ENCODE measurements at regions not wholly inside any gene's neighbourhood (a gene's known extent, or its start where the extent isn't known, plus 50 kb on each side); places are given as distances from the start of the nearest gene placed in this dataset.

DNA sequence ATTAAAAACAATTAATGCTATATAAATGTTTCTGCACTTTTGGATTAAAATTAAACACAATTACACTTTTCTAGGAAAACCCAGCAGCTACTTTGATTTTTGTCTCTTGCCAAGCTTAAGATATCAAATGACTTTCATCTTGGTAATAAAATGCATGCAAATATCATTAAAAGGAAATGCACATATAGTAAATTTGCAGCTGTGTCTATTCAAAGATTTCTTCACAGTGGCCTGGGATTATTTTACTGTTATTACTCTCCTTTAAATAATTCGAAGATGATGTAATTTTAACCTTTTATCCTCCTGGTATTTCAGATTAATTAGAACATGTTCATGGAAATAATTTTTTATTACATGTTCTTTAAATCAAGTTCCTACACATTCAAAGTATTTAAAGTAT lies 529.5 kb upstream of the RGMB start:
- H3K27ac ChIP-seq (ENCODE audit: low read length), result no peak overlapping the region
- no peaks in the 10 kb centered on the region for H3K9me3 ChIP-seq (ENCODE audit: insufficient read depth, low read depth, low read length)
- H3K9ac ChIP-seq (ENCODE audit: low read depth, low read length), result no peak overlapping the region
- H3K36me3 ChIP-seq (ENCODE audit: insufficient read depth, low read depth, low read length), result no peaks in the 10 kb centered on the region
- H3K4me3 ChIP-seq (ENCODE audit: low read length), result no peak overlapping the region
- H3K4me1 ChIP-seq (ENCODE audit: insufficient read depth, low read length), result no peaks in the 10 kb centered on the region
- H3K27me3 ChIP-seq (ENCODE audit: insufficient read depth, low read length), result no peaks in the 10 kb centered on the region

DNA sequence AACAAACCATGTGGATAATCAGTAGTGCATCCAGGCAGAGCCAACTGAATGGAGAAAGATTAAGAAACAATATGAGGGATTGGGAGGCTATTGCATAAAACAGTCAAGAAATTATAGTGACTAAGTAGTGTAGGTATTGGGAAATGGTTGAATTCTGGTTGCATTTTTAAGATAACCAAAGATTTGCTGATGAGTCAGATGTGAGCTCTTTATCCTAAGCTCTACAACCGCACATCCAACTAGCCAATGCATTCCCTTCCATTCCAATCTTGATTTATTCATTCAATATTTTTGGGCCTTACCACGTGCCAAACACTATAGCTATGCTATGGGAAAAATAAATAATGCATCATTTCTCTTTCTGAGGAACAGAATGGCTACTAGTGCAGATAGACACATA lies 524.5 kb upstream of the RGMB start:
- Histone ChIP-seq H3K27me3 (ENCODE audit: insufficient read depth, low read length) (no peaks in the 10 kb centered on the region), H3K4me1 (ENCODE audit: insufficient read depth, low read length) (0 out of 2 replicates have a peak, but pooled peaks cover 3% of the 10 kb centered on the region), H3K9me3 (ENCODE audit: insufficient read depth, low read depth, low read length) (no peaks in the 10 kb centered on the region), H3K27ac (ENCODE audit: low read length) (no peak overlapping the region), H3K4me3 (ENCODE audit: low read length) (no peak overlapping the region), H3K9ac (ENCODE audit: low read depth, low read length) (no peak overlapping the region), H3K36me3 (ENCODE audit: insufficient read depth, low read depth, low read length) (no peaks in the 10 kb centered on the region)

DNA sequence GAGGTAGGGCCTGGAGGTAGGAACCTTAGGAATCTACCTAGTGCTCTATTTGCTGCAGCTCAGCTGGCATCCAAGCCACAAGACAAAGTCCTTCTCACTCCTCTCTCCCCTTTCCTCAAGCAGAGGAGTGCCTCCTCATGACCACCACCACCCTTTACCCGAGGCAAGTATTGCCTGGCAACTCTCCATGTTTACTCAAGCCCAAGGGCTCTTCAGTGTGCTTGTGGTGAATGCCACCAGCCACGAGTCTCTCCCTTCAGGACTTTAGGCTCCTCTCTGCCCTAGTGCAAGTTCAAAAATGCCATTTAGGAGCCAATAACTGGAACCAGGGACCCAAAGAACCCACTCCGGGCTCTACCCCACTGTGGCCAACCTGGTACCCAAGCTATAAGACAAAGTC lies 514.5 kb upstream of the RGMB start:
- H3K9ac ChIP-seq (ENCODE audit: low read depth, low read length), result no peak overlapping the region
- H3K4me1 ChIP-seq (ENCODE audit: insufficient read depth, low read length), result 0 out of 2 replicates have a peak, but pooled peaks cover 6% of the 10 kb centered on the region
- H3K9me3 ChIP-seq (ENCODE audit: insufficient read depth, low read depth, low read length), result no peaks in the 10 kb centered on the region
- no peak overlapping the region for H3K4me3 ChIP-seq (ENCODE audit: low read length)
- H3K27me3 ChIP-seq (ENCODE audit: insufficient read depth, low read length), result no peaks in the 10 kb centered on the region
- H3K36me3 ChIP-seq (ENCODE audit: insufficient read depth, low read depth, low read length), result no peaks in the 10 kb centered on the region
- no peak overlapping the region for H3K27ac ChIP-seq (ENCODE audit: low read length)

DNA sequence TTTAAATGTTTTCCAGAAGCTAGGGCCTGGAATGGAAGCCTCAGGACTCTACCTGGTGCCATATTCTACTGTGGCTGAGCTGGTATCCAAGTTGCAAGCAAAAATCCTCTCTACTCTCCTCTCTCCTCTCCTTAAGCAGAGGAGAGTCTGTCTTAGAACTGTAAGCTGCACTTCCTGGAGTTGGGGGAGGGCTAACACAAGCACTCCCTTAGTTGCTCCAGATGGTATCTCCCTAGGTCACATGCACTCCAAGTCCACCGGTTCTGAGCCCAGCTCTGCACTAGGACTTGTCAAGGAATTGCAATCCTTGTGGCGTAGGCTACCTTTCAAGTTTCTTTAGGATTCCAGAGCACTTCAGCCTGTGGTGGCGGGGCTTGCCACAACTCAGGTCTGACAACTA lies 513.9 kb upstream of the RGMB start:
- Histone ChIP-seq H3K9me3 (ENCODE audit: insufficient read depth, low read depth, low read length) (no peaks in the 10 kb centered on the region), H3K27me3 (ENCODE audit: insufficient read depth, low read length) (no peaks in the 10 kb centered on the region), H3K27ac (ENCODE audit: low read length) (no peak overlapping the region), H3K4me3 (ENCODE audit: low read length) (no peak overlapping the region), H3K9ac (ENCODE audit: low read depth, low read length) (no peak overlapping the region), H3K36me3 (ENCODE audit: insufficient read depth, low read depth, low read length) (no peaks in the 10 kb centered on the region), H3K4me1 (ENCODE audit: insufficient read depth, low read length) (0 out of 2 replicates have a peak, but pooled peaks cover 6% of the 10 kb centered on the region)

DNA sequence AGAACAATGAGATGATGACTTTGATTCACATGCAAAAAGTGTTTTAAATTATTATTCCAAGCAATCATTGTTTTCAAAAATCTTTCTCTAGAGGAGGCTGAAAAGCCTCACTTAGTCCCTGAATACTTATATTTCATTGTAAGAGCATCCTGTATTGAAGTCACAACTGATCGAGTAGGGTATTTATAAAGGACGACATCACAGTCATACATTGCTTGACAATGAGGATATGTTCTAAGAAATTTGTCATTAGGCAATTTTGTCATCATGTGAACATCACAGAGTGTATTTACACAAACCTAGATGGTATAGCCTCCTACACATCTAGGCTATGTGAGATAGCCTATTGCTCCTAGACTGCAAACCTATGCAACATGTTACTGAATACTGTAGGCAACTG lies 510.4 kb upstream of the RGMB start:
- Histone ChIP-seq H3K36me3 (ENCODE audit: insufficient read depth, low read depth, low read length) (no peaks in the 10 kb centered on the region), H3K27me3 (ENCODE audit: insufficient read depth, low read length) (no peaks in the 10 kb centered on the region), H3K9ac (ENCODE audit: low read depth, low read length) (no peak overlapping the region), H3K4me3 (ENCODE audit: low read length) (no peak overlapping the region), H3K9me3 (ENCODE audit: insufficient read depth, low read depth, low read length) (no peaks in the 10 kb centered on the region), H3K4me1 (ENCODE audit: insufficient read depth, low read length) (0 out of 2 replicates have a peak, but pooled peaks cover 6% of the 10 kb centered on the region), H3K27ac (ENCODE audit: low read length) (no peak overlapping the region)

DNA sequence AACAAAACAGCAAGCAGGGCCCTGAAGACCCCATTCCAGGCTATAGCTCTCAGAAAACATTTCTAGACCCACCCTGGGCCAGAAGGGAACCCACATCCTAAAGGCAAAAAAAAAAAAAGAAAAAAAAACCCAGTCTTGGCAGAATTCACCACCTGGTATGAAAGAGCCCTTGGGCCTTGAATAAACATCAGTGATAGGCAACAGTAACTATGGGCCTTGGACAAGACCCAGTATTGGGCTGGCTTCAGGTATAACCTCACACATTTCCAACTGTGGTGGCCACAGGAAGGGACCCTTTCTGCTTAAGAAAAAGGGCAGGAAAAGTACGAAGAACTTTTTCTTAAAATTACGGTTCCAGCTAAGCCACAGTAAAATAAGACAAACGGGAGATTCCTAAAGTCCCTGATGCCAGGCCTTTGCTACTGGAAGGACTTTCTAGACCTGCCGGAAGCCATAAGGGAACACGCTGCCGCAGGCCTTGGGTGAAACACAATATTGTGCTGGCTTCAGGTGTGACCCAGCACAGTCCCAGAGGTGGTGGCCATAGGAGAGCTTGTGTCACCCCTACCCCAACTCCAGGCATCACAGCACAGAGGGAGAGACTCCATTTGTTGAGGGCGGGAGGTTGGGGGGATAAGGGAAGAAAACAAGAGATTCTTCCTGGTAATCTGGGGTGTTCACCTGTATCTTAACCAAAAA lies 505.2 kb upstream of the RGMB start:
- no peak overlapping the region for H3K27ac ChIP-seq (ENCODE audit: low read length)
- 0 out of 2 replicates have a peak, but pooled peaks cover 4% of the 10 kb centered on the region for H3K4me1 ChIP-seq (ENCODE audit: insufficient read depth, low read length)
- no peaks in the 10 kb centered on the region for H3K9me3 ChIP-seq (ENCODE audit: insufficient read depth, low read depth, low read length)
- no peak overlapping the region for H3K9ac ChIP-seq (ENCODE audit: low read depth, low read length)
- H3K4me3 ChIP-seq (ENCODE audit: low read length), result no peak overlapping the region
- H3K27me3 ChIP-seq (ENCODE audit: insufficient read depth, low read length), result no peaks in the 10 kb centered on the region
- no peaks in the 10 kb centered on the region for H3K36me3 ChIP-seq (ENCODE audit: insufficient read depth, low read depth, low read length)

DNA sequence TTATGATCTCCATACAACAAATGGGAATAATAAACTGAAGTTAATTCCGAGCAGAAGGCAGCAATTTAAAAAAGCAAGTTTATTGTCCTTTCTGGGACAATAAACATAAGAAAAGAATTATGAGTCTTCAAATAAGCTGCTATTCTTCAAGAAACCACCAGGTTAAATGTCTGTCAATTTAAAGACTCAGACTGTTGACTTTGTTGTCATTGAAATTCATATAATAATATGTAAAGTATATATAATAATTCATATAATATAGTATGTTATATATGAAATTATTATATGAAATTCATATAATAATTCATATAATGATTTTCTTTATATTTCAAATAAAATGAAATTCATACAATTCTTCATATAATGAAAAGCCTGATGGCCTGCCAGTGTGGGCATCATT lies 497.5 kb upstream of the RGMB start:
- no peak overlapping the region for H3K9ac ChIP-seq (ENCODE audit: low read depth, low read length)

DNA sequence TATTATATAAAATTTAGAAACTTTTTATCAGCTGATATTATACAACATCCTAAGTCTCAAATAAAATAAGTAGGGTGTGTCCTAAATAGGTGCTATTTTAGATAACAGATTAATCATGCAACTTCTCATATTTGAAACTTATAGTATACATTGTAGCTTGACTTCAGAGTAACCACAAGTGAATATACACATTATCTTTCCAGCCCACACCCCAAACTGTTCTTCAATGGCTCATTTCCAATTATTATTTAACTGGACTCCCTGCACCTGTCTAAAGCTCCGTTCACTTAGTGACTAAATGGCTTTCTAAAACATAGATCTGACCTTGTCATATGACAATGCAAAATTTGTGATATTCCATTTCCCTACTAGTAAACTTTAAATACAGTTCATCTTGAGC lies 490.9 kb upstream of the RGMB start:
- no peak overlapping the region for H3K9ac ChIP-seq (ENCODE audit: low read depth, low read length)
- no peaks in the 10 kb centered on the region for H3K9me3 ChIP-seq (ENCODE audit: insufficient read depth, low read depth, low read length)
- no peak overlapping the region for H3K4me3 ChIP-seq (ENCODE audit: low read length)
- H3K36me3 ChIP-seq (ENCODE audit: insufficient read depth, low read depth, low read length), result no peaks in the 10 kb centered on the region
- H3K4me1 ChIP-seq (ENCODE audit: insufficient read depth, low read length), result peaks cover 7% of the 10 kb centered on the region; the same call in 1 of the 2 replicates
- no peaks in the 10 kb centered on the region for H3K27me3 ChIP-seq (ENCODE audit: insufficient read depth, low read length)
- H3K27ac ChIP-seq (ENCODE audit: low read length), result no peak overlapping the region

More for the DNA sequence above, 497.5 kb upstream of the RGMB start:
- Histone ChIP-seq H3K27ac (ENCODE audit: low read length) (no peak overlapping the region), H3K36me3 (ENCODE audit: insufficient read depth, low read depth, low read length) (no peaks in the 10 kb centered on the region), H3K9me3 (ENCODE audit: insufficient read depth, low read depth, low read length) (no peaks in the 10 kb centered on the region), H3K4me1 (ENCODE audit: insufficient read depth, low read length) (0 out of 2 replicates have a peak, but pooled peaks cover 3% of the 10 kb centered on the region), H3K4me3 (ENCODE audit: low read length) (no peak overlapping the region), H3K27me3 (ENCODE audit: insufficient read depth, low read length) (no peaks in the 10 kb centered on the region)

DNA sequence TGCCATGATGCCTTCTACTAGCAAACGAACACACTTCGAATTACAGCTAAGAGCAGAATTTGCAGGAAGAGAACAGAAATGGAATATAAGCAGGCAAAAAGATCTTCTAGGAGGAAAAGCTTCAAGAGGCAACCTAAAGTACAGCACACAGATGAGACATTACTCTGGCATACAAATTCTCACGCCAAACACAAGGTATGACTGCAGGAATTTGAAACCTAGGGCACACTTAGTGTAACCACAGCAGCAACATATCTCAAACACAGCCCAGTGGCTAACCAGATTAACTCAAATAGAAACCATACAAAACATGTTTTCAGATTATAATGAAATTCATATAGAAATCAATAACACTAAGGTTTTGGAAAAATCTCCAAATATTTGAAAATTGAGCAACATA lies 481.0 kb upstream of the RGMB start:
- H3K9ac ChIP-seq (ENCODE audit: low read depth, low read length), result no peak overlapping the region
- no peak overlapping the region for H3K4me3 ChIP-seq (ENCODE audit: low read length)
- H3K27ac ChIP-seq (ENCODE audit: low read length), result no peak overlapping the region
- H3K27me3 ChIP-seq (ENCODE audit: insufficient read depth, low read length), result no peaks in the 10 kb centered on the region
- no peaks in the 10 kb centered on the region for H3K36me3 ChIP-seq (ENCODE audit: insufficient read depth, low read depth, low read length)
- H3K9me3 ChIP-seq (ENCODE audit: insufficient read depth, low read depth, low read length), result no peaks in the 10 kb centered on the region
- no peaks in the 10 kb centered on the region for H3K4me1 ChIP-seq (ENCODE audit: insufficient read depth, low read length)

DNA sequence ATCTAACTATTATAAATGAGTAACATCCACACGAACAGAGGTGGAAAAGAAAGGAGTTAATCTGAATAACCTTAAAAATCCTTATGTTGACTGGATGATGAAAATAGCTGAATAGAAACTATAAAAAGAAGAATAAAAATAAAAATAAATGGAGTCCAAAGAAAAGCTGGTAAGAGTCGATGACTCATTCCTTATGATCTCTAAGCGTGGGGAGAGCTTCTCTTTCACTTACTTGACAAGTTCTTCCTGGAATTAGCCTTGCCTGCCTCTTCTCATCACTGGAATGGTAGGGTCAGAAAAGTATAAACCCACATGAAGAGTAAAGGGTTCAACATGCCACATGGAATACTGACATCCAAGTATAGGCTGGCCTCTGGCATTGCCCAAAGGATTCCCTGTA lies 477.0 kb upstream of the RGMB start:
- Histone ChIP-seq H3K27ac (ENCODE audit: low read length) (no peak overlapping the region), H3K9ac (ENCODE audit: low read depth, low read length) (no peak overlapping the region), H3K4me1 (ENCODE audit: insufficient read depth, low read length) (no peaks in the 10 kb centered on the region; the same call in 1 of the 2 replicates), H3K9me3 (ENCODE audit: insufficient read depth, low read depth, low read length) (no peaks in the 10 kb centered on the region), H3K36me3 (ENCODE audit: insufficient read depth, low read depth, low read length) (no peaks in the 10 kb centered on the region), H3K4me3 (ENCODE audit: low read length) (no peak overlapping the region), H3K27me3 (ENCODE audit: insufficient read depth, low read length) (no peaks in the 10 kb centered on the region)

DNA sequence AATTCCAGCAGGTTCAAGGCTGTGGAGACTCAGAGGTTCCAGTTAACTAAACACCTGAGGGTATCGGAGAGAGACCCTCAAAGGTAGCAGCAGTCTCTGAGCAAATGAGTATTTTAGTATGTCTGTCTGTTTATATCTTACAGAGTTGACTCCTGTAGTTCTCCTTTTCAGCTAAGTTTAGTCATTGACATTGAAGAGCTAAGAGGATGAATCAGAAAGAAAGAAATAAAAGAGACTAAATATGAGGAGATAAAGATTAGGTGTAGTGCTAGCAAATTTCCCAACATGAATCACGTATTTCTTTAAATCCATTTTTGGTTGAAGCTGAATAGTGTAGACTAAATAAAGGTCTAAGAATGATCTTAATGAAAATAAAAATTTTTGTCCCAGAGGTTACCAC lies 474.0 kb upstream of the RGMB start:
- no peaks in the 10 kb centered on the region for H3K27me3 ChIP-seq (ENCODE audit: insufficient read depth, low read length)
- no peaks in the 10 kb centered on the region for H3K9me3 ChIP-seq (ENCODE audit: insufficient read depth, low read depth, low read length)
- no peak overlapping the region for H3K27ac ChIP-seq (ENCODE audit: low read length)
- no peaks in the 10 kb centered on the region for H3K36me3 ChIP-seq (ENCODE audit: insufficient read depth, low read depth, low read length)
- no peak overlapping the region for H3K9ac ChIP-seq (ENCODE audit: low read depth, low read length)
- no peaks in the 10 kb centered on the region; the same call in 1 of the 2 replicates for H3K4me1 ChIP-seq (ENCODE audit: insufficient read depth, low read length)
- no peak overlapping the region for H3K4me3 ChIP-seq (ENCODE audit: low read length)

DNA sequence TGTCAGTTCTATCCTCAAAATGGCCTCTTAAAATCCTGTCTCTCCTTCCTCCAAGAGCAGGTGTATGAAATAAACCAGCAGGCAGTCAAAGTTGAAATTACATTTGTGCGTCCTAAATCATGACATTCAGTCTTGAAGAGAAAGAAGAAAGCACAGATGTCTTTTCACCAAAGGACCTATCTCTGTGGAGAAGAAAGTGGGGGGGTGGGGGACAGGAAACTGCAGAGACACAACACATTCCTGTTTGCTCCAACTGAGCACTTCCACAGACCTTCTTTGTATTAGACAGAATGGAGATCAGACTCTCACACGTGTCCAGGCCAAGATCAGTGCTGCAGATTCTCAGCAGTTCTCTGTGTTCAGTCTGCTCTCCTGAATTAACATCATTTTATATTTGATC lies 471.9 kb upstream of the RGMB start:
- Histone ChIP-seq H3K36me3 (ENCODE audit: insufficient read depth, low read depth, low read length) (no peaks in the 10 kb centered on the region), H3K9me3 (ENCODE audit: insufficient read depth, low read depth, low read length) (no peaks in the 10 kb centered on the region), H3K4me3 (ENCODE audit: low read length) (no peak overlapping the region), H3K4me1 (ENCODE audit: insufficient read depth, low read length) (no peaks in the 10 kb centered on the region; the same call in 1 of the 2 replicates), H3K27ac (ENCODE audit: low read length) (no peak overlapping the region), H3K27me3 (ENCODE audit: insufficient read depth, low read length) (no peaks in the 10 kb centered on the region), H3K9ac (ENCODE audit: low read depth, low read length) (no peak overlapping the region)
